ENCODE measurements at regions not wholly inside any gene's neighbourhood (a gene's known extent, or its start where the extent isn't known, plus 50 kb on each side); places are given as distances from the start of the nearest gene placed in this dataset.

GRCh38 chr9:23243523-23243922 lies 582.5 kb downstream of the ELAVL2 start:
- TF ChIP-seq CTCF (IDR thresholded peaks at IDR 0.05) (no peak), EZH2 (IDR thresholded peaks at IDR 0.05) (no peak)

All from neural progenitor cell (in vitro differentiated cells).